ENCODE measurements at regions not wholly inside any gene's neighbourhood (a gene's known extent, or its start where the extent isn't known, plus 50 kb on each side); places are given as distances from the start of the nearest gene placed in this dataset.
A peak's percentile ranks its signal among the peaks of the same experiment; 100 is the strongest.

DNA sequence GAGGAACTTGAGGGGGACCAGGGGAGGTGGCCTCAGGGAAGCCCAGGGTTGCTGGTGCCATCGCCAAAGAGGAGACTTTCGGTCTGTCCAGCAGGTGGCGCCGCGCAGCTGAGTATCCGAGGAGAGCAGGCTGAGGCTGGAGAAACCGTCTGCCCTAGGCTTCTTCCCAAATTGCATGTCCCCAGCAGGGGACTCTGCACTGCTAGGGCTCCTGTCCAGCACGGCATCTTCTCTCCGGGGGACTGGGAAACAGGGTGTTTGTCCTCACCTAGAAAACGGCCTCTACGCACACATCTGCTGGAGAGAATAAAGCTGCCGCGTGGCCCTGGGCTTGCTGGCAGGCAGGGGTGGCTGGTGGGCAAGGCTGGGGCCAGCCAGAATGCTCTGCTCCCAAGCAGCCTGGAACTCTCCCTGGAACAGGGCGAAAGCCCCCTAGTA is 161.9 kb downstream of the SH2D4B start (continued):
- TF ChIP-seq, protein P1, sequence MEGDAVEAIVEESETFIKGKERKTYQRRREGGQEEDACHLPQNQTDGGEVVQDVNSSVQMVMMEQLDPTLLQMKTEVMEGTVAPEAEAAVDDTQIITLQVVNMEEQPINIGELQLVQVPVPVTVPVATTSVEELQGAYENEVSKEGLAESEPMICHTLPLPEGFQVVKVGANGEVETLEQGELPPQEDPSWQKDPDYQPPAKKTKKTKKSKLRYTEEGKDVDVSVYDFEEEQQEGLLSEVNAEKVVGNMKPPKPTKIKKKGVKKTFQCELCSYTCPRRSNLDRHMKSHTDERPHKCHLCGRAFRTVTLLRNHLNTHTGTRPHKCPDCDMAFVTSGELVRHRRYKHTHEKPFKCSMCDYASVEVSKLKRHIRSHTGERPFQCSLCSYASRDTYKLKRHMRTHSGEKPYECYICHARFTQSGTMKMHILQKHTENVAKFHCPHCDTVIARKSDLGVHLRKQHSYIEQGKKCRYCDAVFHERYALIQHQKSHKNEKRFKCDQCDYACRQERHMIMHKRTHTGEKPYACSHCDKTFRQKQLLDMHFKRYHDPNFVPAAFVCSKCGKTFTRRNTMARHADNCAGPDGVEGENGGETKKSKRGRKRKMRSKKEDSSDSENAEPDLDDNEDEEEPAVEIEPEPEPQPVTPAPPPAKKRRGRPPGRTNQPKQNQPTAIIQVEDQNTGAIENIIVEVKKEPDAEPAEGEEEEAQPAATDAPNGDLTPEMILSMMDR (IDR thresholded peaks at IDR 0.05; ENCODE audit: control extremely low read depth in 1 of 3, insufficient read depth in 1 of 3, low read depth in 1 of 3, low read length in 3 of 3) = peak; percentile 93 to 96 (median 94)
- no peak for TF ChIP-seq SP1 (IDR thresholded peaks at IDR 0.05; ENCODE audit: low read depth, low read length)
- TF ChIP-seq ASH2L (IDR thresholded peaks at IDR 0.05; ENCODE audit: low read length) = no peak
- TF ChIP-seq TAF1 (IDR thresholded peaks at IDR 0.05; ENCODE audit: low read depth, low read length) = 0 out of 2 replicates have a peak, but pooled peaks have one; percentile 18
- TF ChIP-seq GABPA (IDR thresholded peaks at IDR 0.05; ENCODE audit: borderline replicate concordance, insufficient read depth, low read length) = no peak
